ENCODE measurements at regions not wholly inside any gene's neighbourhood (a gene's known extent, or its start where the extent isn't known, plus 50 kb on each side); places are given as distances from the start of the nearest gene placed in this dataset.

DNA sequence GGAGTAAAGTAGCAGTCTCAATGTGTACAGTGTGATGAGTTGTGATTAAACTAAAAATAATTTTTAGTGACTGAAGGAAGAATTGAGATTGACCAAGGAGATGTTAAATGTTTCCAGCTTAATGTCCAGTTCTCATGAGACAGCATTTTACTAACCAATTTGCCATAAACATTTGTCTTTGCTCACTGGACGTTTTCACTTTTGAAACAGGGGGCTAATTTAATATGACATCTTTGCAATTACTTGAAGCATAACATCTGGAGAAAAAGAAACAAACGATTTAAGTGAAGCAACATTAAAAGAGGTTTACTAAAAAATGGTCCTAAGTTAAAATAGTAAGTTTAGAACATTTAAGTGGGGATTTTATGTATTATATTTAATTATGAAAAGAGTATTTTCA lies 443.8 kb downstream of the BCKDHB start:
- Histone ChIP-seq H3K27ac (ENCODE audit: low read depth) (no peak overlapping the region), H3K4me3 (no peak overlapping the region), H3K36me3 (ENCODE audit: insufficient read depth) (no peaks in the 10 kb centered on the region), H3K4me1 (ENCODE audit: insufficient read depth) (no peaks in the 10 kb centered on the region), H3K79me2 (replicated peaks; ENCODE audit: insufficient read depth) (no peaks in the 10 kb centered on the region), H3K9me2 (ENCODE audit: insufficient read depth) (0 out of 2 replicates have a peak, but pooled peaks cover 10% of the 10 kb centered on the region), H3K27me3 (ENCODE audit: insufficient read depth) (no peaks in the 10 kb centered on the region), H3F3A (replicated peaks; ENCODE audit: low read depth) (no peaks in the 10 kb centered on the region), H3K4me2 (no peak overlapping the region), H4K20me1 (replicated peaks; ENCODE audit: insufficient read depth) (no peaks in the 10 kb centered on the region), H2AFZ (no peak overlapping the region)
- H3K9me3 Mint-ChIP-seq, result peaks cover 23% of the 10 kb centered on the region
- peaks cover 5% of the 10 kb centered on the region; the same call in 2 of the 3 replicates for H3K4me1 Mint-ChIP-seq
- DNase-seq (ENCODE audit: low spot score) (no peak), ATAC-seq (no peak)
- no peak overlapping the region for H3K27ac Mint-ChIP-seq
- peaks cover 3% of the 10 kb centered on the region for H3K27me3 Mint-ChIP-seq (ENCODE audit: insufficient read depth, low read depth, poor library complexity)
- TF ChIP-seq, protein P1, sequence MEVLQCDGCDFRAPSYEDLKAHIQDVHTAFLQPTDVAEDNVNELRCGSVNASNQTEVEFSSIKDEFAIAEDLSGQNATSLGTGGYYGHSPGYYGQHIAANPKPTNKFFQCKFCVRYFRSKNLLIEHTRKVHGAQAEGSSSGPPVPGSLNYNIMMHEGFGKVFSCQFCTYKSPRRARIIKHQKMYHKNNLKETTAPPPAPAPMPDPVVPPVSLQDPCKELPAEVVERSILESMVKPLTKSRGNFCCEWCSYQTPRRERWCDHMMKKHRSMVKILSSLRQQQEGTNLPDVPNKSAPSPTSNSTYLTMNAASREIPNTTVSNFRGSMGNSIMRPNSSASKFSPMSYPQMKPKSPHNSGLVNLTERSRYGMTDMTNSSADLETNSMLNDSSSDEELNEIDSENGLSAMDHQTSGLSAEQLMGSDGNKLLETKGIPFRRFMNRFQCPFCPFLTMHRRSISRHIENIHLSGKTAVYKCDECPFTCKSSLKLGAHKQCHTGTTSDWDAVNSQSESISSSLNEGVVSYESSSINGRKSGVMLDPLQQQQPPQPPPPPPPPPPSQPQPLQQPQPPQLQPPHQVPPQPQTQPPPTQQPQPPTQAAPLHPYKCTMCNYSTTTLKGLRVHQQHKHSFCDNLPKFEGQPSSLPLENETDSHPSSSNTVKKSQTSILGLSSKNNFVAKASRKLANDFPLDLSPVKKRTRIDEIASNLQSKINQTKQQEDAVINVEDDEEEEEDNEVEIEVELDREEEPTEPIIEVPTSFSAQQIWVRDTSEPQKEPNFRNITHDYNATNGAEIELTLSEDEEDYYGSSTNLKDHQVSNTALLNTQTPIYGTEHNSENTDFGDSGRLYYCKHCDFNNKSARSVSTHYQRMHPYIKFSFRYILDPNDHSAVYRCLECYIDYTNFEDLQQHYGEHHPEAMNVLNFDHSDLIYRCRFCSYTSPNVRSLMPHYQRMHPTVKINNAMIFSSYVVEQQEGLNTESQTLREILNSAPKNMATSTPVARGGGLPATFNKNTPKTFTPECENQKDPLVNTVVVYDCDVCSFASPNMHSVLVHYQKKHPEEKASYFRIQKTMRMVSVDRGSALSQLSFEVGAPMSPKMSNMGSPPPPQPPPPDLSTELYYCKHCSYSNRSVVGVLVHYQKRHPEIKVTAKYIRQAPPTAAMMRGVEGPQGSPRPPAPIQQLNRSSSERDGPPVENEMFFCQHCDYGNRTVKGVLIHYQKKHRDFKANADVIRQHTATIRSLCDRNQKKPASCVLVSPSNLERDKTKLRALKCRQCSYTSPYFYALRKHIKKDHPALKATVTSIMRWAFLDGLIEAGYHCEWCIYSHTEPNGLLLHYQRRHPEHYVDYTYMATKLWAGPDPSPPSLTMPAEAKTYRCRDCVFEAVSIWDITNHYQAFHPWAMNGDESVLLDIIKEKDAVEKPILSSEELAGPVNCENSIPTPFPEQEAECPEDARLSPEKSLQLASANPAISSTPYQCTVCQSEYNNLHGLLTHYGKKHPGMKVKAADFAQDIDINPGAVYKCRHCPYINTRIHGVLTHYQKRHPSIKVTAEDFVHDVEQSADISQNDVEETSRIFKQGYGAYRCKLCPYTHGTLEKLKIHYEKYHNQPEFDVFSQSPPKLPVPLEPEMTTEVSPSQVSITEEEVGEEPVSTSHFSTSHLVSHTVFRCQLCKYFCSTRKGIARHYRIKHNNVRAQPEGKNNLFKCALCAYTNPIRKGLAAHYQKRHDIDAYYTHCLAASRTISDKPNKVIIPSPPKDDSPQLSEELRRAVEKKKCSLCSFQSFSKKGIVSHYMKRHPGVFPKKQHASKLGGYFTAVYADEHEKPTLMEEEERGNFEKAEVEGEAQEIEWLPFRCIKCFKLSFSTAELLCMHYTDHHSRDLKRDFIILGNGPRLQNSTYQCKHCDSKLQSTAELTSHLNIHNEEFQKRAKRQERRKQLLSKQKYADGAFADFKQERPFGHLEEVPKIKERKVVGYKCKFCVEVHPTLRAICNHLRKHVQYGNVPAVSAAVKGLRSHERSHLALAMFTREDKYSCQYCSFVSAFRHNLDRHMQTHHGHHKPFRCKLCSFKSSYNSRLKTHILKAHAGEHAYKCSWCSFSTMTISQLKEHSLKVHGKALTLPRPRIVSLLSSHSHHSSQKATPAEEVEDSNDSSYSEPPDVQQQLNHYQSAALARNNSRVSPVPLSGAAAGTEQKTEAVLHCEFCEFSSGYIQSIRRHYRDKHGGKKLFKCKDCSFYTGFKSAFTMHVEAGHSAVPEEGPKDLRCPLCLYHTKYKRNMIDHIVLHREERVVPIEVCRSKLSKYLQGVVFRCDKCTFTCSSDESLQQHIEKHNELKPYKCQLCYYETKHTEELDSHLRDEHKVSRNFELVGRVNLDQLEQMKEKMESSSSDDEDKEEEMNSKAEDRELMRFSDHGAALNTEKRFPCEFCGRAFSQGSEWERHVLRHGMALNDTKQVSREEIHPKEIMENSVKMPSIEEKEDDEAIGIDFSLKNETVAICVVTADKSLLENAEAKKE (CRISPR knock-in tag; IDR thresholded peaks at IDR 0.05), result no peak
- no peak for TF ChIP-seq JUNB (IDR thresholded peaks at IDR 0.05; ENCODE audit: unreplicated experiment)
- TF ChIP-seq NANOG (IDR thresholded peaks at IDR 0.05; ENCODE audit: borderline replicate concordance), result no peak
- TF ChIP-seq EZH2 (IDR thresholded peaks at IDR 0.05; ENCODE audit: low read depth, unreplicated experiment), result no peak
- TF ChIP-seq, protein P2, sequence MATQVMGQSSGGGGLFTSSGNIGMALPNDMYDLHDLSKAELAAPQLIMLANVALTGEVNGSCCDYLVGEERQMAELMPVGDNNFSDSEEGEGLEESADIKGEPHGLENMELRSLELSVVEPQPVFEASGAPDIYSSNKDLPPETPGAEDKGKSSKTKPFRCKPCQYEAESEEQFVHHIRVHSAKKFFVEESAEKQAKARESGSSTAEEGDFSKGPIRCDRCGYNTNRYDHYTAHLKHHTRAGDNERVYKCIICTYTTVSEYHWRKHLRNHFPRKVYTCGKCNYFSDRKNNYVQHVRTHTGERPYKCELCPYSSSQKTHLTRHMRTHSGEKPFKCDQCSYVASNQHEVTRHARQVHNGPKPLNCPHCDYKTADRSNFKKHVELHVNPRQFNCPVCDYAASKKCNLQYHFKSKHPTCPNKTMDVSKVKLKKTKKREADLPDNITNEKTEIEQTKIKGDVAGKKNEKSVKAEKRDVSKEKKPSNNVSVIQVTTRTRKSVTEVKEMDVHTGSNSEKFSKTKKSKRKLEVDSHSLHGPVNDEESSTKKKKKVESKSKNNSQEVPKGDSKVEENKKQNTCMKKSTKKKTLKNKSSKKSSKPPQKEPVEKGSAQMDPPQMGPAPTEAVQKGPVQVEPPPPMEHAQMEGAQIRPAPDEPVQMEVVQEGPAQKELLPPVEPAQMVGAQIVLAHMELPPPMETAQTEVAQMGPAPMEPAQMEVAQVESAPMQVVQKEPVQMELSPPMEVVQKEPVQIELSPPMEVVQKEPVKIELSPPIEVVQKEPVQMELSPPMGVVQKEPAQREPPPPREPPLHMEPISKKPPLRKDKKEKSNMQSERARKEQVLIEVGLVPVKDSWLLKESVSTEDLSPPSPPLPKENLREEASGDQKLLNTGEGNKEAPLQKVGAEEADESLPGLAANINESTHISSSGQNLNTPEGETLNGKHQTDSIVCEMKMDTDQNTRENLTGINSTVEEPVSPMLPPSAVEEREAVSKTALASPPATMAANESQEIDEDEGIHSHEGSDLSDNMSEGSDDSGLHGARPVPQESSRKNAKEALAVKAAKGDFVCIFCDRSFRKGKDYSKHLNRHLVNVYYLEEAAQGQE (IDR thresholded peaks at IDR 0.05; ENCODE audit: unreplicated experiment), result no peak
- TF ChIP-seq CREB1 (CRISPR knock-in tag; IDR thresholded peaks at IDR 0.05; ENCODE audit: low read depth), result no peak
- TF ChIP-seq STAT1 (IDR thresholded peaks at IDR 0.05; ENCODE audit: unreplicated experiment), result no peak
- no peak for TF ChIP-seq ZNF114 (CRISPR knock-in tag; IDR thresholded peaks at IDR 0.05)
- no peak overlapping the region for H3K4me3 Mint-ChIP-seq
- H3K36me3 Mint-ChIP-seq (ENCODE audit: low read depth), result peaks cover 9% of the 10 kb centered on the region

Data from GM23338 (cell line).